Loucy (cell line): ENCODE measurements at regions not wholly inside any gene's neighbourhood (a gene's known extent, or its start where the extent isn't known, plus 50 kb on each side); places are given as distances from the start of the nearest gene placed in this dataset.

Experiments used
- CTCF ChIP-seq: fragments of 200-600 bp; sonication (generic); conservative IDR thresholded peaks from 2 replicates; pipeline ENCODE4 v1.5.1; 2014; ENCODE audit warnings: mild to moderate bottlenecking, antibody characterized with exemption, low read length
- EZH2phosphoT487 ChIP-seq: fragments of 200-600 bp; IDR thresholded peaks from 2 replicates; pipeline ENCODE4 v1.6.1; 2018; ENCODE audit warnings: antibody characterized with exemption, mild to moderate bottlenecking, moderate library complexity, borderline replicate concordance

GRCh38 chr2:14454202-14454601 lies 178.3 kb upstream of the LRATD1 start:
- no peak for TF ChIP-seq CTCF
- no peak for TF ChIP-seq EZH2phosphoT487
